OCI-LY7 (cell line): ENCODE measurements at regions not wholly inside any gene's neighbourhood (a gene's known extent, or its start where the extent isn't known, plus 50 kb on each side); places are given as distances from the start of the nearest gene placed in this dataset.

Source experiments
- BruUV-seq: library from RNA; stranded (reverse); fragments of 400-500 nt; replicated peaks from 2 replicates; lab custom pipeline; 2021; lab: Mats Ljungman, UMichigan
- CTCF ChIA-PET: fragments of 300-600 bp; sonication (Branson Sonifier 250); formaldehyde crosslinking; loops from one replicate; lab custom pipeline; 2022; ENCODE audit warnings: antibody characterized with exemption; ENCODE audit not compliant: unreplicated experiment; lab: Charles Lee
- POLR2A ChIA-PET: fragments of 300-600 bp; sonication (Branson Sonifier 250); formaldehyde crosslinking; loops from one replicate; lab custom pipeline; 2022; ENCODE audit warnings: antibody characterized with exemption; lab: Charles Lee
- DNase-seq: peaks from one replicate; pipeline ENCODE4 v3.0.0-alpha.2; 2015; ENCODE audit warnings: low spot score
- H2AFZ ChIP-seq: fragments of 200-600 bp; sonication (generic), shearing (Covaris generic); 2 replicates; pipeline ENCODE4 v1.6.1; 2014; ENCODE audit warnings: mild to moderate bottlenecking, antibody characterized with exemption, low read length, moderate library complexity
- H3K27ac ChIP-seq: fragments of 200-600 bp; sonication (generic); 2 replicates; pipeline ENCODE4 v1.5.1; 2014; ENCODE audit warnings: mixed run types, low read depth, mild to moderate bottlenecking, moderate library complexity, low read length, inconsistent platforms; ENCODE audit not compliant: poor library complexity, severe bottlenecking
- H3K36me3 ChIP-seq: fragments of 200-600 bp; sonication (generic); 2 replicates; pipeline ENCODE4 v1.6.1; 2014; ENCODE audit warnings: mild to moderate bottlenecking, antibody characterized with exemption, low read length, moderate library complexity, mixed read lengths; ENCODE audit not compliant: insufficient read depth
- H3K4me1 ChIP-seq: fragments of 200-600 bp; sonication (generic); 2 replicates; pipeline ENCODE4 v1.5.1; 2014; ENCODE audit warnings: mild to moderate bottlenecking, low read length; ENCODE audit not compliant: insufficient read depth, poor library complexity, severe bottlenecking
- H3K4me2 ChIP-seq: fragments of 200-600 bp; sonication (generic); 2 replicates; pipeline ENCODE4 v1.6.1; 2014; ENCODE audit warnings: mild to moderate bottlenecking, low read length
- H3K4me3 ChIP-seq: fragments of 200-600 bp; sonication (generic); 2 replicates; pipeline ENCODE4 v1.5.1; 2014; ENCODE audit warnings: mild to moderate bottlenecking, low read depth, low read length; ENCODE audit not compliant: poor library complexity, severe bottlenecking
- H3K79me2 ChIP-seq: fragments of 200-600 bp; sonication (generic); 2 replicates; pipeline ENCODE4 v1.6.1; 2016; ENCODE audit warnings: low read depth, mild to moderate bottlenecking, low read length, moderate library complexity, mixed read lengths; ENCODE audit not compliant: insufficient read depth
- H3K9me2 ChIP-seq: fragments of 200-600 bp; sonication (generic); 2 replicates; pipeline ENCODE4 v1.6.1; 2016; ENCODE audit warnings: mild to moderate bottlenecking, low read length, mixed read lengths; ENCODE audit not compliant: insufficient read depth
- H3K9me3 ChIP-seq: fragments of 200-600 bp; sonication (generic); 2 replicates; pipeline ENCODE4 v1.6.1; 2014; ENCODE audit warnings: mild to moderate bottlenecking, mixed run types, low read length, mixed read lengths
- H4K20me1 ChIP-seq: fragments of 200-600 bp; sonication (generic); 2 replicates; pipeline ENCODE4 v1.6.1; 2014; ENCODE audit warnings: mild to moderate bottlenecking, antibody characterized with exemption, low read length, moderate library complexity, mixed read lengths; ENCODE audit not compliant: insufficient read depth
- EZH2phosphoT487 ChIP-seq: fragments of 200-600 bp; sonication (generic); IDR thresholded peaks from 2 replicates; pipeline ENCODE4 v1.6.1; 2018; ENCODE audit warnings: low read depth, borderline replicate concordance, mild to moderate bottlenecking, mixed run types, antibody characterized with exemption, low read length, moderate library complexity, mixed read lengths
- intact Hi-C: fragments of 100-400 bp; cut with micrococcal nuclease; formaldehyde crosslinking; loops from one replicate; pipeline ENCODE4 v1.10.0; 2022; ENCODE audit not compliant: unreplicated experiment
- TF ChIP-seq, protein P1 (sequence below): fragments of 200-600 bp; sonication (generic); conservative IDR thresholded peaks from 2 replicates; pipeline ENCODE4 v1.5.1; 2014; ENCODE audit warnings: mild to moderate bottlenecking, antibody characterized with exemption, low read length, moderate library complexity, mixed read lengths

DNA sequence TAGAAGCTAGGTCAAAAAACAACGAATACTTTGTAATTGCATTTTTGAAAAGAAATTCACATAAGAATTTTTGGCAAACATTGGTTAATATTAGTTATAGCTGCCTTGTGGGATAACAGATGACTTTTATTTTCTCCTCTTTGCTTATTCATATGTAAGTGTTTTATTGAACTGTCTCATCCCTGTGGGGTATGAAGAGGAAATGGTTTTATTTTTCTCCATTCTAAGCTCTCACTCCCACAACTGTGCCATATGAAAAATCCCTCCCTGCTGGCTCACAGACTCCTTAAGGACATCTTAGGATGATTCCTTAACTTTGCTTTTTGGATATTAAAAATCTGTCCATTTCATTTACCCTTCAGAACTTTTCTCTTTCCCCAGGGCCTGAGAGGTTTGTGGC, 300.6 kb downstream of the PPP1R2C start:
- Histone ChIP-seq H3K27ac (no peak overlapping the region), H3K4me1 (no peaks in the 10 kb centered on the region), H3K9me2 (no peaks in the 10 kb centered on the region), H3K36me3 (no peaks in the 10 kb centered on the region), H3K4me3 (no peak overlapping the region), H2AFZ (no peak overlapping the region), H3K9me3 (no peaks in the 10 kb centered on the region), H3K4me2 (no peak overlapping the region), H4K20me1 (no peaks in the 10 kb centered on the region), H3K79me2 (no peaks in the 10 kb centered on the region)
- no TSS peak for BruUV-seq
- ChIA-PET CTCF (no interaction called here), POLR2A (interaction anchor here (0.6 to 0.7 kb wide), 3 partner anchors 11 to 654 kb away, joined by 3 to 4 read pairs (median 3); no protein-coding TSS in a partner anchor)
- no peak for TF ChIP-seq EZH2phosphoT487
- TF ChIP-seq, protein P1, sequence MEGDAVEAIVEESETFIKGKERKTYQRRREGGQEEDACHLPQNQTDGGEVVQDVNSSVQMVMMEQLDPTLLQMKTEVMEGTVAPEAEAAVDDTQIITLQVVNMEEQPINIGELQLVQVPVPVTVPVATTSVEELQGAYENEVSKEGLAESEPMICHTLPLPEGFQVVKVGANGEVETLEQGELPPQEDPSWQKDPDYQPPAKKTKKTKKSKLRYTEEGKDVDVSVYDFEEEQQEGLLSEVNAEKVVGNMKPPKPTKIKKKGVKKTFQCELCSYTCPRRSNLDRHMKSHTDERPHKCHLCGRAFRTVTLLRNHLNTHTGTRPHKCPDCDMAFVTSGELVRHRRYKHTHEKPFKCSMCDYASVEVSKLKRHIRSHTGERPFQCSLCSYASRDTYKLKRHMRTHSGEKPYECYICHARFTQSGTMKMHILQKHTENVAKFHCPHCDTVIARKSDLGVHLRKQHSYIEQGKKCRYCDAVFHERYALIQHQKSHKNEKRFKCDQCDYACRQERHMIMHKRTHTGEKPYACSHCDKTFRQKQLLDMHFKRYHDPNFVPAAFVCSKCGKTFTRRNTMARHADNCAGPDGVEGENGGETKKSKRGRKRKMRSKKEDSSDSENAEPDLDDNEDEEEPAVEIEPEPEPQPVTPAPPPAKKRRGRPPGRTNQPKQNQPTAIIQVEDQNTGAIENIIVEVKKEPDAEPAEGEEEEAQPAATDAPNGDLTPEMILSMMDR = no peak
- DNase-seq = no peak
- intact Hi-C loops = no loop called here

DNA sequence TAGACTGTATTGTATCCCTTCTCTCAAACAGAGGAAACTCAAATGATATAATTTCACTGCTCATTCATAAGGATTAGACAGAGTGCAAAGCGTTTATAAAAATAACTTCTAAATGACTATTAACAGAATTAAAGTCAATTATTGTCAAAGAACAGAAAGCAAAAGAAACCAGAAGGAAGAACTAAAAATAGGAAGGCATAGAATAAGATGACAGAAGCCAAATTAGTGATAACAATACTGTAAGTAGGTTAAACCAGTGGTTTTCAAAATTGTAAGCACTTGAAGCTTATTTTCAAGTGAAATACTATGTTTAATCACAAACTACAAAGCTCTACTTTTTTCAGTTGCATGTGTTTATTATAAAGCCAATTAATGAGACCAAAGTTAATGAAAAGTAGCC, 305.2 kb downstream of the PPP1R2C start:
- BruUV-seq = no TSS peak
- POLR2A ChIA-PET = interaction anchor here (0.6 to 1.1 kb wide), 2 partner anchors 9 to 273 kb away, joined by 3 read pairs; no protein-coding TSS in a partner anchor
- no peak overlapping the region for H3K4me2 ChIP-seq
- intact Hi-C loops = no loop called here
- CTCF ChIA-PET = no interaction called here
- no peaks in the 10 kb centered on the region for H3K9me2 ChIP-seq
- TF ChIP-seq, protein P1 = no peak
- TF ChIP-seq EZH2phosphoT487 = no peak
- no peaks in the 10 kb centered on the region for H3K4me1 ChIP-seq
- H4K20me1 ChIP-seq = no peaks in the 10 kb centered on the region
- H3K27ac ChIP-seq = no peak overlapping the region
- no peak overlapping the region for H2AFZ ChIP-seq
- no peak for DNase-seq
- H3K4me3 ChIP-seq = no peak overlapping the region
- H3K9me3 ChIP-seq = no peaks in the 10 kb centered on the region
- H3K36me3 ChIP-seq = no peaks in the 10 kb centered on the region
- no peaks in the 10 kb centered on the region for H3K79me2 ChIP-seq

GRCh38 chrX:42466332-42467046, 311.5 kb downstream of the PPP1R2C start:
- no peaks in the 10 kb centered on the region for H3K79me2 ChIP-seq
- intact Hi-C loops = no loop called here
- no peaks in the 10 kb centered on the region for H3K36me3 ChIP-seq
- H3K9me2 ChIP-seq = no peaks in the 10 kb centered on the region
- BruUV-seq = no TSS peak
- no peak overlapping the region for H2AFZ ChIP-seq
- ChIA-PET CTCF (no interaction called here), POLR2A (interaction anchor here (0.6 to 0.7 kb wide), 2 partner anchors 11 to 250 kb away, joined by 3 to 4 read pairs; no protein-coding TSS in a partner anchor)
- H3K4me3 ChIP-seq = no peak overlapping the region
- H4K20me1 ChIP-seq = no peaks in the 10 kb centered on the region
- H3K9me3 ChIP-seq = no peaks in the 10 kb centered on the region
- H3K4me2 ChIP-seq = no peak overlapping the region
- no peak for TF ChIP-seq EZH2phosphoT487
- TF ChIP-seq, protein P1 = no peak
- no peaks in the 10 kb centered on the region for H3K4me1 ChIP-seq
- H3K27ac ChIP-seq = no peak overlapping the region
- no peak for DNase-seq
